SKM-1 treated with dmso at 0.1 percent for 144 hours (cell line): ENCODE measurements at regions not wholly inside any gene's neighbourhood (a gene's known extent, or its start where the extent isn't known, plus 50 kb on each side); places are given as distances from the start of the nearest gene placed in this dataset.
"Not testable (repeated sequence)": the region's sequence is repeated elsewhere in the genome, so short reads cannot be mapped to it uniquely, and the experiment has no call there.

Source experiments
- DNase-seq: peaks from one replicate; lab custom pipeline; 2025; ENCODE audit not compliant: unreplicated experiment; lab: John Stamatoyannopoulos, UW

DNA sequence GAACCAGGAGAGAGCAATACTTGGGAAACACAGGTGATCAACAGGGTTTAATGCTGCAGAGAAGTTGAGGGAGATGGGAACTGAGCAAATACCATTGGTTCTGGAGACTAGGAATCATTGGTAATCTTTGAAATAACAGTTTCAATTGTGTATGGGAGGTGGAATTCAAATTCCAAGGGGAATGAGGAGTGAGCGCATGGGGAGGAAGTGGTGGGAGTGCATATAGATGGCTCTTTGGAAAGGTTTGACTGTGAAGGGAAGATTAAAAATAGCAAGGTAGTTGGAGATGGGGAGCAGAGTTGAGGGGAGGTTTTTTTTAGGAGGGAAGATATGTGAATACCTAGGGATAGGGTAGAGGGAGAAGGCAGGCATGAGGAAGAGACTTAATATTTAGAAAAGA is 51.1 kb upstream of the ROPN1 start:
- DNase-seq: no peak

DNA sequence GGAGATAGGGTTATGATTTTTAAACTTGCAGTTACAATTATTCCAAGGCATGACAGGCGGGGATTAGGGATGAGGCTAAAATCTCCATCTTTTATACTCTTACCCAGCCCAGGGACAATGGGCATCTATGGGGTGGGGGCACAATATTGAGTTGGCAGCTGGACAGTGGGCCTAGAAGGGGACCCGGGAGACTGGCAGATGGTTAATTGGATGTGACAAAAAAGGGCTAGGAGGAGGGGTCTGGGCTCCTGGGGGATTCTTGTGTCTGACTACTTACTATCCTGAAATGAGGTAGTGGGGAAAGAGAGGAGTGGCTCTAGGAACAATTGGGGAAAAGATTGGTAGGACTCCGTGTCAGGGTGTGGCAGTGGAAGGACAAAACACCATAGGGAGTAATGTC is 53.0 kb upstream of the ROPN1 start:
- DNase-seq: no peak

DNA sequence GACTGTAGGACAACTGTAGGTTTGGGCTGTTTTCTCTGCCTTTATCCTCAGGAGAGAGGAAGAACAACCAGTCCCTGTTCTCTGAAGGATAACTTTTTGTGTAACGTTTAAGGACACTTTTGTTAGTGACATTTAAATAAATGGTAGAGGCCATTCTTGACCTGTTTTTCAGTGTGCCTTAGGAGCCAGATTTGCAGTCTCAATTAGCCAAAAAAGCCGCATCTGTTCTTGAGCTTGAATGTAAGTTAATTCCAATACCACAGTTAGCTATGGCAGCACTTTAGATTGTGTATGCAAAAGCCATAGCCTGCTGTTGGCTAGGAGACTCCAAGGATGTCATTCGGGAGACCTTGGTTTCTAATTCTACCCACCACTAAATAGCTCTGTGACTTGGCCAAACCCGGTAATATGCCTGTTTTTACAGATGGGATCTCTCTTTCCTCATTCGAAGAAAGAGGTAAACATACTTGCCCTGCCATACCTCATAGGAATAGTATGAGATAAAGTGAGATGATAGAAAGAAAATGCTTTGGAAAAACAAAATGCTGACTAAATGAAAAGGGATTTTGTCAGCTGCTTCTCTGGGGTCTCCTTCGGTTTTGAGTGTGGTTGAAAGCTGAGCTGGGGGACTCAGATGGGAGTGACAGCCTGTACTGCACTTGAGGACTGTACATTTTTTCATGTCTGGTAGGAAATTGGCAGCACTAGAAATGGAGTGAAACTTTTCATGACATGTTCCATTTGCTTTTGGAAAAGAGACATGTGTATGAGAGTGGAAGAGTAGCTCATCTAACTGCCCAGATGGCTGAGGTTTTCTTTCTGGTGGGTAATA is 57.3 kb upstream of the ROPN1 start:
- no peak for DNase-seq

DNA sequence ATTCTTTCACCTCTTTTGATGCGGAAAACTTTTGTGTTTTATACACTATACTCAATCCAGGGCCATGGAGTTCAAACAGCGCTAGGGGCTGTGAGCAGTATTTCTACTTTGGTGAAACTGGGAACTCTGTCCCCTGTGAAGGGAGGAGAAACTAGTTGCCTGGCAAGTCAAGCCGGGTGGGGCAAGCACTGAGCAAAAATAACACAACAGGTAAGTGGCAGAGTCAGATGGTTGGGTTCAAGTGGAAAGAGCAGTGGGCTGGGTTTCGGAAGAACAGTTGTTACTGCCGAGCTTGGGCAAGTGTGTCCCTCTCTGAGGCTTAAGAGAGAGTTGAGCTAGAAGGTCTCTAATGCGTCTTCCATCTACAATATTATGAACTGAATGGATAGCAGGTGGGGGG is 59.7 kb upstream of the ROPN1 start:
- no peak for DNase-seq

DNA sequence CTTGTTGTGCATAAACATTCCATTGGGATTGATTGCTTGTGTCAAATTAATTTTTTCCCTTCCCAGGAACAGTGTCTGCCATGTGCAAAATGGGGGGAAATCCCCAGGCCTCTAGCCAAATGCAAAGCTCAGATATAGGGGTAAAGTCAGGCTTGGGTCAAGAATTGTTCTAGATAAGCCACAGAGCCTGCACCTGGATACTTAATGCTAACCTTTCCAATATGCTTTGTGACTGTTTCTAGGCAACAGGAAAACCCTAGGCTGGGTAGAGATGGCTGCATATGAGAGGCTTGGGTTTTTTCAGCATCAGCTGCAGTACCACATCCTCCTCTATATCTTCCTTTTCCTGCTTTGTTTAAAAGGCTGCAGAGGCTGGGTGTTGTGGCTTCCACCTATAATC is 61.9 kb upstream of the ROPN1 start:
- no peak for DNase-seq

DNA sequence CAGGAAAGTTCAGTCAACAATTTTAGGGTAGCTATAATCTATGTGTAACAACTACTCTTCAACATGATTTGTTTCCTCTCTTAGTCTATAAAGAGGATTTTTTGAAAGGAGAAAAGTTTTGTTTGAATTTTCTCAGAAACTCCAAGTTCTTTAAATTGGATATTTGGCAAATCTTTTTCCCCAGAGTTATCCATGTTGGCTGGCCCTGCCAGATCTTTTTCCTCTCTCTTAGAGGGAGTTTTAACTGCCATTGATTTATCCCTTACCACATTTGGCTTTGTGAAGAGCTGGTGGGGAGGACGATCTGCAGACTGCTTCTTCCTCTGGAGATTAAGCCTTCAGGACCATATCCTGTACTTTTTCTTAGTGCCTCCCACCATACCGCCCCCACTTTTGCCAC is 64.9 kb upstream of the ROPN1 start:
- DNase-seq: no peak

DNA sequence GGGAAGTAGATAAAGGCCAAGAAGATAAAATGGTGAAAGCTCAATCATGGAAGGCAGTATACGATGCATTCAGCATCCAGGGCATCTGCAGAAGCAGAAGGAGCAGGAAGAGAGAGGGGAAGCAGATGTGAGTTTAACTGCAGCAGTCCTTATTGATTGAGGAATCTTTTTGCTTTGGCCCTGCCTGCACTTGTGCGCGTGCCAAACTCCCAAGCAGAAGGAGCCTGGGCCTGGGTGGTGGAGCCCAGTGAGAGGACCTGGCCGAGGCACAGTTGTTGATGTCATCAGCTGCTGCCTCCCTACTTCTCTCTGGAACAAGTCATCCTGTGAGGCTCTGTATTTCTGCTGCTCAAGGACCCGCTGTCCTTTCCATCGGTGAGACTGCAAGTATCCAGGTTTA is 65.5 kb upstream of the ROPN1 start:
- DNase-seq: no peak

DNA sequence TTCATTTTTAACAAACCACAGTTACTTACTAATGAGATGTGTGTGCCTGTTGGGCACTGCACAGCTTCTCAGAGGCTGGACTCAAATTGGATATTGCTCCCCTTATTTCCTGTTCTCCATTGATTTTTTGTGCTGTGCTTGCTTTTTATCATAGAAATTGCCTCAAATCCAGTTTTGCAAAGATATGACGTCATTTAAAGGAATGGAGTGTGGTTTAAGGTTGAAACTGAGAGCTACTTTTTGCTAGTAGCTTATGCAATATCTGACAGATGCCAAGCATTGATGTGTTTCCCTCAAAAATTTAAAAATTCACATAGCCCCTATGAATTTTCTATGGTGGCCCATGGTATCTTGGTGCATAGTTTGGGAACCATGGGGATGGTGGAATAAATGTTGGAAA is 67.7 kb upstream of the ROPN1 start:
- DNase-seq: no peak

DNA sequence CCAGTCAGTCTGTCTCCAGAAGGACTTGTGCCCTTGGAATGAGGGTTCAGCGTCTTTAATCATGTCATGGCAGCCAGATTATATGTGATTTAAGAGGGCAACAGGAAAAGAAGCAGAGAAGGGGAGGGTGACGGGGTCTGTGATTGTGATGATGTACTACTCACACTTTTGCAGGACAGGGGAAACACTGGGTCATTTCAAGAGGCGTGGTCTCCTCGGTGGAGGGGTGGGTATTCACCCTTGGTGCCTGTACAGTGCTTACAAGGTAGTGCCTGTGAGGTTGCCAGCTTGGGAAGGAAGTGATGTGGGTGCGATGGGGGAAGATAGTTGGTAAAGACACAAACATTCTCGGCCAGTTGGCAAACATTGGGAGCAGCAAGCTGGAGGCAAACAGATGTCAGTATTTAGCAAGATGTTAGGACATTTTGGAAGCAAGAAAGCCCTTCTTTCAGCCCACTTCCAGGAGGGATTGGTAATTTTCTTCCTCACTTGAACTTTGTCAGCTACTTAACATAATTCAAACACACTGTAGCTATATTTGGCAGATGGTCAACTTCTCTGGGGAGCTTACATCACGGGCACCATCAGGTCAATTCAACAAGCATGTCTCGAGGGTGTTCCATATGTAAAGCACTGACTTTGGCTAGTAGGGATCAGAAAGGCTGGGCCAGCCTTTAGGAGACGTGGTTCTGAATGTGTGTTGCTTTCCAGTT is 71.4 kb upstream of the ROPN1 start:
- DNase-seq: no peak

DNA sequence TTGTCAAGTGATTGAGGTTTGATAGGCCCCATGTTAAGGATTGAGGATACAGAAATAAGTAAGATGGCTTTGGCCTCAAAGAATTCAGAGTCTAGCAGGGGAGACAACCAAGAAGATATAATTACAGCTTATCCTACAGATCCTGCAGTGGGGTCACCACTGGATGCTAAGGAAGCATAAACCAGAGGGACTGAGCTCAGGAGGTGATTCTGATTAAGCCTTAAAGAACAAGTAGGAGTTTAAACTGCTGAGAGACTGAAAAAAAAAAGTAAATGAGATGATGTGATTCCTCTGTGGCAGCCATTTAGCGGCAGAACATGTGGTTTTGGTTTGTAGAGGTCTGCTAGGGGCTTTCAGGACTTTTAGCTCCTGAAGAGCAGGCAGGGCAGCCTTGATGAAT is 72.1 kb upstream of the ROPN1 start:
- DNase-seq: no peak

DNA sequence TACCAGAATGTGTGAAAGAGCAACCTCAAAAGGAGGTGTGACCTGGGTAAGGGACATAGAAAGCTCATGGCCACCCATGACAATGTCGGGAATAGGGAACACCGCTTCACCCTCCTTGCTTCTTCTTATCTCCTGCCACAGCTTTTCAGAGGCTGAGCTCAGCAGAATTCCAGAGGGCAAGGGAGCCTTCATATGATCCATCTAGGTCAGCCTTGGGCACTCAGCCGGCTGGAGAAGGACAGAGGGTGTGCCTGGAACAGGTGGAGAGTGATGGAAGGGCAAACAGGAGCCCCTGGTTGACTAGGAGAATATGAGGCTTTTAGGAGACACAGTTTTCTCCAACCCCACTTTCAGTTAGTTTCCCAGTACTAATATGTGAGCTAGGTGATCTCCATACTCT is 74.6 kb upstream of the ROPN1 start:
- not testable (repeated sequence) for DNase-seq

DNA sequence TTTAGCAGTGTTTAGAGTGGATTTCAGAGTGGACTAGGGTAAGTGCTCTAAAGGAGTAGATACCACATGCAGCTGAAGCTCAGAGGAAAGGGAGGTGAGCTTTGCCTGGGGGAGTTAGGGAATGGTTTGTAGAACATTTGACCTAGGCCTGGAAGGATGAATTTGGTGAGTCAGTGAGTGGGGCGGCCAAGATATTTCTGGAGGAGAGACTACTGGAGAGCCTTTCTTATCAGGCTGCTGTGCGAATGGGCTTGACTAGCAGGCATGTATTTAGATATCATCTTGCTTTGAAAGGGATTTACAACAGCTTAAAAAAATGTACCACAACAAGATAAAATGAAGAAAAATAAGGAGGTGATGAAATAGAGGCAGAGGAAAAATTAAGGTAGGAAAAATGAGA is 77.8 kb upstream of the ROPN1 start:
- DNase-seq: not testable (repeated sequence)

DNA sequence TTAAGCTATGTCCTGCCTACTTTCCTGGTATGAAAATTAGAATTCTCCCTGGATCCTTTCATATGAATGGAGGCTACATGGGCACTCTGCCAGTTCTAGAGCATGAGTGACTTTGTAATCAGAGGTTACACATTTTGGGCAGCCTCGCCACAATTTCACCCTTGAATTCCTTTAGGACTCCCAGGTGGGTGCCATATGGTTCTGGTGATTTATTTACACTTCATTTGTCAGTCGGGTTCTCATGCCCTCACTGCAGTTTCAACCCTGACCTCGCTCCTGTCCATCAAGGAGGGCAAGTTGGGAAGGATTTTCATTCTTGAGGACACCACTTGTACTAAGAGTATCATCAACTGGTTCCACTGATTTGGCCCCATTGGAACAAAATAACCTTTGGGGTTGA is 83.2 kb upstream of the ROPN1 start:
- not testable (repeated sequence) for DNase-seq

DNA sequence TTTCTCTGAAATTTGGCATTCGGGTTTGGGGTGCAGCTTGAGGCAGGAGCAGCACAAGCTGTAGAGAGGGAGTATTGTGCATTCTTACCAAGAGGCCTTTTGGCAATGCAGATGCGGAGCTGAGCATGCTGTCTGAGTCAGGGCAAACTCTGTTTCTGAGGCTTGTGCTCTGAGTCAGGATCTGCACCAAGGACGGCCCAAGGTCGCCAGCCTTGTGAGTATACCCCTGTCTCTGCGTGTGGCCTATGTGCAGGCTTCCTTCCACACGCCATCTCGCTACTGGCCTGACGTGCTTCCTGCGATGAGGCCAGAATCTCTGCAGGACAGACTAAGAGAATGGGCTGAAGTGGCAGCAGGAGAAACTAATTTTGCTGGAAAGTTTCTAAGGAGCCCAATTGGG is 83.8 kb upstream of the ROPN1 start:
- no peak for DNase-seq

DNA sequence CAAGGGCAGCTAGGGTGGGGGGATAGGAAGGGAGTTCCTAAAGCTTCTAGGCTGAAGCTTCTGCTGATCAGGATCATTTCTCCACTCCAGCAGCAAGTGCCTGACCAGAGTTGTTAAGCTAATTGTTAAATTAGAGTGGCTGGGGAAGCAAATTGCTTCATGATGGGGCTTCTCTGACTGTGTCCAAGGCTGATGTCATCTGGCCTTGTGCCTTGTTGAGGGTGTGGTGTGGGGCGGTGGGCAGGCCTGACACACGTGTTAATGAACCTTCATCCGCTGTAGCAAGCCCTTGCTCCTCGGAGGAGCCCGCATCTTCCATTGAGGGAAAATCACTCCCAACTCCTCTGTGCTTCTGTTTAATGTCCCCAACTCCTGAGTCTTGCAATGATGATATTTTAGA is 84.3 kb upstream of the ROPN1 start:
- DNase-seq: no peak

DNA sequence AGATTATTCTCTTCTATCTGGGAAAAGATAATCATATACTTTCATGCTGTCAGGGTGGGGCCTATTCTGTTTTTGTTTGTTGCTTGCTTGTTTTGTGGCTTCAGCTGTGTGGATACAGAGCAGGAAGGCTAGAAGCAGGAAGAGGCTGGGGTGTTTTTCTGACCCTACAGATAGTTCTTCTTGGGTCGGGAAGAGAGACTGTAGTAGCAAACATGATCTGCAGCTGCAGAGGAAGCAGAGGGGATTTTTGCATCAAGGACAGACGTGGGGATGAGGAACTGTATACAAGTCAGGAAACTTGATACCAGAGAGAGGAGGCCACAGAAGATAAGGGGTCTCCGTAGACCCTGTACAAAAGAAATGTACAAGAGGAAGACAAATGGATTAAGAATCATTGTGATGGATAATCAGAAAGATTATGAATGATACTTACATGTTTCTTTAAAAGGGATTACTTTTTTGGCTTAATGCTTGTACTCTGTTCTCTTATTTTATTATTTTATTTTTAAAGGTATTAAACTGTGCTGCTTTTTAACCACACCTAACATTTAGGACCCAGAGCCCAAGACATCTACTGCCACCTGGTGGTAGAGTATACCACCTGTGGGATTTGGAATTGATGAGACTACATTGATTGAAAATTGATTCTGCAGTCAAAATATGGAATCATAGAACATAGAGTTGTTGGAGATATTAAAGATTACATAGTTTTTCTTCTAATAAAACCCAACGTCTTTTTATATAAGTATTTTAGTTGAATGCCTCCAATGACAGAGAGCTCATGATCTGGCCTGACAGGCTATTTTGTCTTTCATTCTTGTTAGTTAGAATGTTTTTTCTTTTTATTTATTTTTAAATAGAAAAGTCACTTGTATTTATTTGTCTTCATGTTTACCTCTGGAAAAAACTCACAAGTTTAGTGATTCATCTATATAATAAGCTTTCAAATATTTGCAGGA is 87.3 kb upstream of the ROPN1 start:
- no peak for DNase-seq

DNA sequence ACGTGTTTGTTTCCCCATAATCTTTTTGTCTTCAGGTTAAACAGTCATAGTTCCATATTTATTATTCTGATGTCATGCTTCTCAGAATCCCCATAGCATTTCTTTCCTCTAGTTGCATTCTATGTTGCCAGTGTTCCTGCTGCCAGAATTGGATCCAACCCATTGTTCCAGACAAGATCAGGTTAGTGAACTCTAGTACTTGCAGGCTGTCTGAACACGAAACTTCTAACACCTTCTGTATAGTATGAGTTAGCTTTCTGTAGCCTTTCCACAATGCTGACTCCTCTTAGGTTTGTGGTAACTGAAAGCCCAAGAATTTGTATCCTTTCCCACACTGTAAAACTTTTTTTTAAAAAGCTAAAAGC is 88.0 kb upstream of the ROPN1 start:
- no peak for DNase-seq

DNA sequence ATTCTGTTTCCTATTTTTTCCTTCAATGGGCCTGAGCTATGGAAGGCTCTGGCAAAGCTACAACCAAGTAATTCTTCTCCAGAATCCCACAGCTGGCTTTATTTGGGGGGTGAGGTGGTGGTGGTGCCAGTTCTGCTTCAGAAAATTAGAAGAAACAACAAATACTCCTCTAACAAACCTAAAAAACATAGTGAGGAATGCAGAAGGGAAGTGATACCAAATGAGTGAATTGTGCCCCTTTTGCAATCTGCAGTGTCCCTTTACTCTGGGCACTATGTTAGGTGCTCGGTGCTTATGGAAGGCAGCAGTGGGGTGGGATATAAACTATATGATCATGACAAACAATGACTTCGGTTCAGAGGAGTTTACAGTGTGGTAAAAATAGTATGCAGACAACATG is 90.4 kb upstream of the ROPN1 start:
- DNase-seq: no peak

DNA sequence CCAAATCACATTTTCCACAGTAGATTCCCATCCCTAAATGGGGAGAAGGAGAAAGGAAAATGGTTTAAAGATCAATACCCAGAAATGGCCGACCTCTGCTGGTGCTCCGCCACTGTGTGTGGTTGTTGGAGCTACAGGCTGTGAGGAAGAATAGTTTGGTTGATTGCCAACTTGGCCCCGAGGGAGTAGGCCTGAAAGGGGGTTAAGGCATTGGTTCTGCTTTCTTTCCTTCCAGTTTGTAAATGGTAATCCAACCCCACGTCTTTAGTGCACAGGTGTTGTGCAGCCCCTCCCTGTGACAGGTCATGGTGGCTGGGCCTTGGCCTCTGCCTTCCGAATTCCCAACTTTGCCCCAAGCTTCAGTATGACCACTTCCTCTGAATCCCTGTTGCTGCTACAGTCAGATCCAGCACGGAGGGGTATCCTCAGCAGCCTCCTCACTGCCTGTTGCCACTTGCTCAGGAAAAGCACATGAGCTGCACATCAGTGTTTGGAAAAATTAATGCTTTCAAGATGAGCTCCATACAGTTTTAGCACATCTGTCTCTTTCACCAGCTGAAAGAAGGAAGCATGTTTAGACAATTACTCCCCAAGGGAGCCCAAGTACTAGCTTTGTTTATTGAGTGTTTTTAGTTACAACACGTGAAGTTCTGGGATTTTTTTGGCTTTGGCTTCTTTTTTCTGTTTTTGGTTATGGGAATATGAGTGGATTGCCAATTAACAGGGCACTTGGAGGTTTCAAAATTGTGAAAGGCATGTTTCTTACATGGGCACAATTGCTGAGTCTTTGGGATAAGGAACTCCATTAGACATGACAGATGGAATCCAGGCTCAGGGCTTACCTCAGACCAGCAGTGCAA is 92.3 kb upstream of the ROPN1 start:
- no peak for DNase-seq

DNA sequence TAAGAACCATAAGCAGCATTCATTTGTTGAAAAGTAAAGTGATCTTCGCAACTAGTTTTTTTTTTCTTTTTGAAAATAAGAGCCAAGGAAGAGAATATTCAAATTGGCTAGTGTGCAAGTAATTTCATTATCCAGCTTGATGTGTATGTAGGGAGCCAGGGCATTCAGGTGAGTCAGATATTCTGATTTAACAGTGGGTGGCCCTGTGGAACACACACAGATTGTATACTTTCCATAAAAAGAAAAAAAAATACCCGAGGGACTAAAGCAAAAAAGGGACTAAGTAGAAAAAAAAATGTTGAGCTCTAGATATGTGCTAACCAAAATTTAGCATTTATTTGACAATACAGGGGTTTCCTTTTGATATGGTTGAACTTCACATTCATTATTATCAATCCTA is 96.9 kb upstream of the ROPN1 start:
- DNase-seq: no peak

DNA sequence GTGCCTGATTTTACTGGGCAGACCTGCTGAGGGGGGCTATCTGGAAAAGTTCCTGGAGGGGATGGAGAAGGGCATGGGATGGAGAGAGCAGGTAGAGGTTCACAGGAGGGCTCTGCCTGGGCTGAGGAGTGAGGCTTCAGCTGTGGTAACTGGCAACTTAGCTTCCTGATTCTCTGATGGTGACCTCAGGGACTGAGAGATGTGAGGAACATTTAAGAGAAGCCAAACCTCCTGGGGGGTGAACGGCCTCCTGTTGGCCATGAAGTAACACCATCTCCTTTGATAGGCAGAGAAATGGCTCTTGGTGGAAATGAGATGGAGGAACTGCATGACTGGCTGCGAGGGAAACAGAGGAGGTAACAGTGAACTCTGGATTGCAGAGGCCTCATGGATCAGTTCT is 97.3 kb upstream of the ROPN1 start:
- no peak for DNase-seq
